Liver (tissue), 8 donors: ENCODE measurements at regions not wholly inside any gene's neighbourhood (a gene's known extent, or its start where the extent isn't known, plus 50 kb on each side); places are given as distances from the start of the nearest gene placed in this dataset.

Source experiments
- DNase-seq: peaks from one replicate; pipeline ENCODE4 v3.0.0-alpha.2; 2017; ENCODE audit warnings: low spot score
- H3K27ac ChIP-seq, 2 donors: one replicate each; pipeline ENCODE4 v1.7.0; 2013; ENCODE audit warnings: inconsistent platforms in 2 of 2, low read length in 2 of 2, control low read depth in 1 of 2, low read depth in 1 of 2, mild to moderate bottlenecking in 1 of 2
- H3K27me3 ChIP-seq, 4 donors: one replicate each; pipeline versions ENCODE4 v1.6.1 to v1.7.0; 2013; ENCODE audit warnings: low read length in 3 of 4, inconsistent platforms in 1 of 4, mild to moderate bottlenecking in 1 of 4, moderate library complexity in 1 of 4; ENCODE audit not compliant: control insufficient read depth in 4 of 4, insufficient read depth in 4 of 4
- H3K36me3 ChIP-seq, 4 donors: one replicate each; pipeline versions ENCODE4 v1.6.1 to v1.7.0; 2013; ENCODE audit warnings: low read length in 3 of 4, mild to moderate bottlenecking in 3 of 4, low read depth in 1 of 4, moderate library complexity in 1 of 4; ENCODE audit not compliant: control insufficient read depth in 4 of 4, insufficient read depth in 3 of 4
- H3K4me1 ChIP-seq, 4 donors: one replicate each; pipeline versions ENCODE4 v1.6.1 to v1.7.0; 2013; ENCODE audit warnings: low read length in 3 of 4, mild to moderate bottlenecking in 3 of 4, moderate library complexity in 1 of 4; ENCODE audit not compliant: control insufficient read depth in 4 of 4, insufficient read depth in 4 of 4
- H3K4me3 ChIP-seq, 3 donors: one replicate each; pipeline versions ENCODE4 v1.6.1 to v1.7.0; 2013; ENCODE audit warnings: low read length in 3 of 3, control low read depth in 1 of 3, low read depth in 1 of 3, mild to moderate bottlenecking in 1 of 3
- H3K9ac ChIP-seq, 2 donors: one replicate each; pipeline ENCODE4 v1.7.0; 2013; ENCODE audit warnings: low read length in 2 of 2, mild to moderate bottlenecking in 2 of 2, moderate library complexity in 2 of 2, control low read depth in 1 of 2, low read depth in 1 of 2
- H3K9me3 ChIP-seq, 4 donors: one replicate each; pipeline versions ENCODE4 v1.6.1 to v1.7.0; 2013; ENCODE audit warnings: low read length in 3 of 4; ENCODE audit not compliant: control insufficient read depth in 4 of 4
- EGR1 ChIP-seq, 2 donors: IDR thresholded peaks; 2 replicates each; pipeline ENCODE4 v1.6.1; 2016 to 2018; ENCODE audit warnings: antibody characterized with exemption in 2 of 2, low read depth in 2 of 2
- FOXA1 ChIP-seq: IDR thresholded peaks from 2 replicates; pipeline ENCODE4 v1.6.1; 2016; ENCODE audit warnings: antibody characterized with exemption
- FOXA2 ChIP-seq: IDR thresholded peaks from 2 replicates; pipeline ENCODE4 v1.6.1; 2016; ENCODE audit warnings: antibody characterized with exemption
- GABPA ChIP-seq, 2 donors: IDR thresholded peaks in 1 of 2; conservative IDR thresholded peaks in 1 of 2; 2 replicates each; pipeline ENCODE4 v1.6.1; 2016; ENCODE audit warnings: antibody characterized with exemption in 2 of 2, mild to moderate bottlenecking in 1 of 2, moderate library complexity in 1 of 2
- HNF4A ChIP-seq, 2 donors: conservative IDR thresholded peaks; 2 replicates each; pipeline ENCODE4 v1.6.1; 2016; ENCODE audit warnings: antibody characterized with exemption in 2 of 2, mild to moderate bottlenecking in 2 of 2
- HNF4G ChIP-seq: IDR thresholded peaks from 2 replicates; pipeline ENCODE4 v1.6.1; 2016; ENCODE audit warnings: antibody characterized with exemption
- JUND ChIP-seq, 2 donors: IDR thresholded peaks; 2 replicates each; pipeline ENCODE4 v1.6.1; 2016; ENCODE audit warnings: antibody characterized with exemption in 2 of 2
- NR2F2 ChIP-seq: IDR thresholded peaks from 2 replicates; pipeline ENCODE4 v1.6.1; 2016; ENCODE audit warnings: antibody characterized with exemption
- RAD21 ChIP-seq, 2 donors: IDR thresholded peaks; 2 replicates each; pipeline ENCODE4 v1.6.1; 2016; ENCODE audit warnings: antibody characterized with exemption in 2 of 2, mild to moderate bottlenecking in 2 of 2
- REST ChIP-seq: IDR thresholded peaks from 2 replicates; pipeline ENCODE4 v1.6.1; 2016; ENCODE audit warnings: antibody characterized with exemption, mild to moderate bottlenecking
- RXRA ChIP-seq, 2 donors: IDR thresholded peaks; 2 replicates each; pipeline ENCODE4 v1.6.1; 2017 to 2018; ENCODE audit warnings: antibody characterized with exemption in 2 of 2, mild to moderate bottlenecking in 1 of 2
- SP1 ChIP-seq: IDR thresholded peaks from 2 replicates; pipeline ENCODE4 v1.6.1; 2018; ENCODE audit warnings: antibody characterized with exemption, mild to moderate bottlenecking
- TAF1 ChIP-seq: conservative IDR thresholded peaks from 2 replicates; pipeline ENCODE4 v1.6.1; 2016; ENCODE audit warnings: antibody characterized with exemption, mild to moderate bottlenecking
- YY1 ChIP-seq: IDR thresholded peaks from 2 replicates; pipeline ENCODE4 v1.6.1; 2016; ENCODE audit warnings: antibody characterized with exemption, mild to moderate bottlenecking
- ZBTB33 ChIP-seq: IDR thresholded peaks from 2 replicates; pipeline ENCODE4 v1.6.1; 2016; ENCODE audit warnings: antibody characterized with exemption
- WGBS: extraction: QIAGEN DNeasy Blood & Tissue Kit; methylation state at CpG from one replicate; pipeline ENCODE4 v1.1.7; 2013; 5-methylcytosine and 5-hydroxymethylcytosine counted together
- TF ChIP-seq, protein P1 (sequence below): fragments of 150-350 bp; IDR thresholded peaks from 2 replicates; pipeline ENCODE4 v1.5.1; 2017; ENCODE audit warnings: improper control_type of control experiment, low read depth, low read length; ENCODE audit not compliant: missing input control
- TF ChIP-seq, protein P2 (sequence below): IDR thresholded peaks from 2 replicates; pipeline ENCODE4 v1.6.1; 2016; ENCODE audit warnings: antibody characterized with exemption
- TF ChIP-seq, protein P3 (sequence below): IDR thresholded peaks from 2 replicates; pipeline ENCODE4 v1.6.1; 2016; ENCODE audit warnings: antibody characterized with exemption
- donor health status: healthy.
- donor health status: healthy.
- donor health status: healthy.
- donor health status: healthy.
- donor health status: healthy.

DNA sequence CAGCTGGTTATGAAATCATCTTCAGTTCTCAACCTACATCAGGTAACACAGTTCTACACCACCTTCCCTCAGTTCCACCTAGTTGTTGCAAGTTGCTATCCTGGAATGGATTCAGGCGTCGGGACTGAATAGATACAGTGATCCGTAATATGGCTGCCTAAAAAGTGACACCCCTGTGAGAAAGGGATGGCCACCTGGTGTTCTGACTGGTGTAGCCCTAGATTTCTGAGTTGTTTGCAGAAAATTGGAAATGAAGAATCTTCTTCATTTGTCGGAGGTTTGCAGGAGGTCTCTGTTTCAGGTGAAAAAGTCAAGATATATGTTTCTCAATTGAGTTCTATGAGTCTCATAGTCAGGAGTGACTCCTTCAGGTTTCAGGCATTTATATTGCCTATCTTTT is 225.8 kb upstream of the ELAC2 start (continued):
- TF ChIP-seq SP1 (no peak), JUND (IDR thresholded peaks at IDR 0.05) (no peak), HNF4A (conservative IDR thresholded peaks at IDR 0.05) (no peak), FOXA1 (no peak), YY1 (no peak), HNF4G (no peak)
- TF ChIP-seq, protein P1, sequence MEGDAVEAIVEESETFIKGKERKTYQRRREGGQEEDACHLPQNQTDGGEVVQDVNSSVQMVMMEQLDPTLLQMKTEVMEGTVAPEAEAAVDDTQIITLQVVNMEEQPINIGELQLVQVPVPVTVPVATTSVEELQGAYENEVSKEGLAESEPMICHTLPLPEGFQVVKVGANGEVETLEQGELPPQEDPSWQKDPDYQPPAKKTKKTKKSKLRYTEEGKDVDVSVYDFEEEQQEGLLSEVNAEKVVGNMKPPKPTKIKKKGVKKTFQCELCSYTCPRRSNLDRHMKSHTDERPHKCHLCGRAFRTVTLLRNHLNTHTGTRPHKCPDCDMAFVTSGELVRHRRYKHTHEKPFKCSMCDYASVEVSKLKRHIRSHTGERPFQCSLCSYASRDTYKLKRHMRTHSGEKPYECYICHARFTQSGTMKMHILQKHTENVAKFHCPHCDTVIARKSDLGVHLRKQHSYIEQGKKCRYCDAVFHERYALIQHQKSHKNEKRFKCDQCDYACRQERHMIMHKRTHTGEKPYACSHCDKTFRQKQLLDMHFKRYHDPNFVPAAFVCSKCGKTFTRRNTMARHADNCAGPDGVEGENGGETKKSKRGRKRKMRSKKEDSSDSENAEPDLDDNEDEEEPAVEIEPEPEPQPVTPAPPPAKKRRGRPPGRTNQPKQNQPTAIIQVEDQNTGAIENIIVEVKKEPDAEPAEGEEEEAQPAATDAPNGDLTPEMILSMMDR: no peak

DNA sequence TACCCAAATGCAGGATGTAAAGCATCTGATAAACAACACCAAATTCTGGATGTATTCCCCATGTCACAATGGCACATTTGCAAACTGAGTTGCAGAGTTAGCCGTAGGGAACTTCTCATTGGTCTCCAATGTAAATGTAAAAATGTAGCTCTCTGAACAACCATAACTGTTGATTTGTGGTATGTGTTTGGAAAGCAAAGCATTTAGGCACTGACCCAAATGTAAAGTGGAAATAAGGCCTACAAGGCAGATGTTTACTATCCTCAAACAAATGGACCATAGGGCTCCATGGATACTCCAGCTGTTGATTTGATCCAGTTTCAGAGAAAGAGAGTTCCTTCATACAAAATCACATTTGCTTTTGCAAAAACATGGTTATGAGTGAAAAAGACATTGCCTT is 223.0 kb upstream of the ELAC2 start:
- no peak for TF ChIP-seq JUND (IDR thresholded peaks at IDR 0.05)
- no peak for TF ChIP-seq RAD21 (IDR thresholded peaks at IDR 0.05)
- Histone ChIP-seq H3K4me3 (no peak overlapping the region), H3K9ac (no peak overlapping the region), H3K27ac (no peak overlapping the region), H3K9me3 (no peaks in the 10 kb centered on the region), H3K27me3 (peaks cover 0 to 4% (median 0%) of the 10 kb centered on the region in 4 donors), H3K36me3 (no peaks in the 10 kb centered on the region), H3K4me1 (no peaks in the 10 kb centered on the region)
- WGBS: 91% methylated on average over 1 of the region's 1 CpG
- DNase-seq: no peak

DNA sequence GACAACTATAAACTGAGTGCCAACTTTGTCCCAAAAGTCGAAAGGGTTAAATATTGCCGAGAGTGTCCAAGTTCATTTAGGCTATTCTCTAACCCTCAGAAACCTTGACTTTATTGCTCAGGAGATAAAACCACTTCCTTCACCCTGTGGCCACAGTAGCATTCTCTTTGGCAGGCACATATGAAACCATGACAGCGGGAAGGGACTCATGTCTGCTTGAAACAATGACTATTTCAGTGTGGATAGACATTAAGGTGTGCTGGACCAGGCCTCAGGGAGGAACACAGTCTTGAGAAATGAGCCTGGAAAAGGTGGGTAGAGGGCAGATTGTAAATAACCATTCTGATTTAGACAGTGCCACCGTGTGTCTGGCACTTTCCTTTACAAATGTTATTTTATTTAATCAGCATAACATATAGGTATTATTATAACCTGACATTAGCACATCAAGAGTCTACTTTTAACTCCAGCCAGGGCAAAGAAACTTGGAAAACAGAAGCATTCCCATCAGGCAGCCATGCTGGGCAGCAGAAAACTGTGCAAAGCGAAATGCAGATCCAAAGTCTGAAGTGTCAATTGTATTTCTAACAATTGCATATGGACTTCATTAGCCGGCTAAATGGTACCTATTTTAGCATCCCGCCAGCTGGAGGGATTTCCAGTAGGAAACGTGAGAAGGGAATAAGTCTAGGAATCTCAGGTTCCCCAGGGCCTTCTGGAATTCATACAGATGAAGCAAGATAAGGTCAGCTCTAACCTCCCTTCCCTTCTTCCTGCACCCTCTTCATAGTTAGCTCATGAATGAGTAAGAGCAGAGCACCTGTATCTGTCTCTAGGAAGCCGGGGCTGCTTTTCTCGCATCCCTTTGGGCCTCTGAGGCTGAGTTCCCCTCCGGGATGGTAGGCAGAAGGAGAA is 212.8 kb upstream of the ELAC2 start:
- no peak for TF ChIP-seq HNF4G
- TF ChIP-seq ZBTB33: no peak
- no peak for TF ChIP-seq FOXA1
- no peak for TF ChIP-seq RAD21 (IDR thresholded peaks at IDR 0.05)
- no peak for TF ChIP-seq JUND (IDR thresholded peaks at IDR 0.05)
- TF ChIP-seq, protein P2, sequence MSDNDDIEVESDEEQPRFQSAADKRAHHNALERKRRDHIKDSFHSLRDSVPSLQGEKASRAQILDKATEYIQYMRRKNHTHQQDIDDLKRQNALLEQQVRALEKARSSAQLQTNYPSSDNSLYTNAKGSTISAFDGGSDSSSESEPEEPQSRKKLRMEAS: no peak
- TF ChIP-seq RXRA (IDR thresholded peaks at IDR 0.05): no peak
- no peak for TF ChIP-seq REST
- TF ChIP-seq EGR1 (IDR thresholded peaks at IDR 0.05; ENCODE audit: low read depth in 2 of 2): no peak
- no peak for TF ChIP-seq GABPA (IDR thresholded peaks at IDR 0.05 in 1 of 2, conservative IDR thresholded peaks at IDR 0.05 in 1 of 2)
- TF ChIP-seq HNF4A (conservative IDR thresholded peaks at IDR 0.05): no peak
- TF ChIP-seq SP1: no peak
- TF ChIP-seq YY1: no peak
- no peak for TF ChIP-seq NR2F2
- TF ChIP-seq, protein P1: no peak
- TF ChIP-seq FOXA2: no peak
- TF ChIP-seq, protein P3, sequence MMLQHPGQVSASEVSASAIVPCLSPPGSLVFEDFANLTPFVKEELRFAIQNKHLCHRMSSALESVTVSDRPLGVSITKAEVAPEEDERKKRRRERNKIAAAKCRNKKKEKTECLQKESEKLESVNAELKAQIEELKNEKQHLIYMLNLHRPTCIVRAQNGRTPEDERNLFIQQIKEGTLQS: no peak
- no peak for TF ChIP-seq TAF1
- no peak overlapping the region for H3K27ac ChIP-seq
- H3K9ac ChIP-seq: no peak overlapping the region
- H3K27me3 ChIP-seq: peaks cover 0 to 4% (median 0%) of the 10 kb centered on the region in 4 donors
- no peak overlapping the region for H3K4me3 ChIP-seq
- H3K9me3 ChIP-seq: no peaks in the 10 kb centered on the region
- no peak for DNase-seq
- H3K4me1 ChIP-seq: no peaks in the 10 kb centered on the region
- H3K36me3 ChIP-seq: no peaks in the 10 kb centered on the region
- 66% methylated on average over 11 of the region's 11 CpGs for WGBS
